COLO668 (cell line): ENCODE measurements at regions not wholly inside any gene's neighbourhood (a gene's known extent, or its start where the extent isn't known, plus 50 kb on each side); places are given as distances from the start of the nearest gene placed in this dataset.
A peak's percentile ranks its signal among the peaks of the same experiment; 100 is the strongest.
"Not testable (repeated sequence)": the region's sequence is repeated elsewhere in the genome, so short reads cannot be mapped to it uniquely, and the experiment has no call there.

Experiments
- DNase-seq: peaks from one replicate; lab custom pipeline; 2025; ENCODE audit not compliant: unreplicated experiment; lab: John Stamatoyannopoulos, UW

DNA sequence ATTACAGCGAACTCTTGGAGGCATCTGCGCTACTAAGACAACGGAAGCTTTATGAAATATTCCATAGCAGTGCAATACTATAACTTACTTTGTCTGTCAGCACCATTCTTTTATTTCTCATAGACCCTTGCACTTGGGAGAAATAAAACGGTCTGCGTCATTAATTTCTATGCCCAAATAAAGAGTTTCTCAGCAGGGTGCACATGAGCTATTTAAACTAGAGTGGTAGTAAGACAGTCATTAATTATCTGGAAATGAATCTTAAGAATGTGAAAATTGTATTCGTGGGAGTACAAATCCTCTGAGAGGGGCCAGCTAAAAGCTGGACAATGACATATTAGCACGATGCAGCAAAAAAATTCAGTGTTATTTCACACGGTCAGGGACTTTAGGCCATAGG is 903.4 kb upstream of the FOXG1 start:
- DNase-seq = no peak

DNA sequence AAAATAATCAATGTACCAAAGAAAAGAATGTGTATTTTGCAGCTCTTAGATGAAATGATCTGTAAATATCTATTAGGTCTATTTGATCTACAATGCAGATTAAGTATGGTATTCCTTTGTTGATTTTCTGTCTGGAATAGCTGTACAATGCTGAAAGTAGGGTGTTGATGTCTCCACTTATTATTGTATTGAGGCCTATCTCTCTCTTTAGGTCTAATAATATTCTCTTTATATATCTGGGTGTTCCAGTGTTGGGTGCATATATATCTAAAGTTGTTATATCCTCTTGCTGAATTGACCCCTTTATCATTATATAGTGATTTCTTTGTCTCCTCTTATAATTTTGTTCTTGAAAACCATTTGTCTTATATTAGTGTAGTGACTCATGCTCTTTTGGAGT is 885.5 kb upstream of the FOXG1 start:
- DNase-seq = no peak

DNA sequence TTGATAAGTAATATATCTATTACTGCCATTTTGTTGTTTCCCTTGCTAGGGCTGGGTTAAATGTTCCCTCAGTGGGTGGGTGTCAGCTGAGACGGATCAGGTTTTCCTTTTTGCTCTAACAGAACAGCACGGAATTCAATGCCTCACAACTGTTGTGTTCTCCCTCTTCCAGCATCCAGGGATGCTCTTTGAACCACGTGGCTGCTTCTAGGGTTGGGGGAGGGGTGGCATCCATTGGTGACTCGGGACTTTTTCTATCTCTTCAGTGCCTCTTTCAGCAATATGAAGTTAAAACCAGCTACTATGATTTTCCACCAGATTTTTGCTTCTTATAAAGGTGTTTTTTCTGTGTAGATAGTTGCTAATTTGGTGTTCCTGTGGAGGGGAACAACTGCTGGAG is 884.9 kb upstream of the FOXG1 start:
- no peak for DNase-seq

DNA sequence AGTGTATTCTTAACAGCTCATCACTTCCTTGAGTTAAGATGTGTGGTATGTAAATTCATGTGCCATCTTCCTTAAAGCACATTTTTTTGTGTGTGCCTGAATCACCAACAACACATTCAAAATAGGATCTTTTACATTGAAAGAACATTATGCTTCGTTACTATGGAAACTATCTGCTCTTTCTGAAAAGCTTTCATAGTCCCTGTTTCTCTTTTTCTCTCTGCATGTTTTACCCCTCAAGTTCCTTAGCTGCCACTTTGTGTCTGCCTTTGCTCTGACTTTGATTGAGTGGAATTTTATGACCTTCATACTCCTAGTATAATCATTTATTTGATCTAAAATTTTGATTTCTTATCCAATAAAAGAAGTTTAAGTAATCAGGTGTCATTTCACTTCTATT is 880.3 kb upstream of the FOXG1 start:
- DNase-seq = no peak

DNA sequence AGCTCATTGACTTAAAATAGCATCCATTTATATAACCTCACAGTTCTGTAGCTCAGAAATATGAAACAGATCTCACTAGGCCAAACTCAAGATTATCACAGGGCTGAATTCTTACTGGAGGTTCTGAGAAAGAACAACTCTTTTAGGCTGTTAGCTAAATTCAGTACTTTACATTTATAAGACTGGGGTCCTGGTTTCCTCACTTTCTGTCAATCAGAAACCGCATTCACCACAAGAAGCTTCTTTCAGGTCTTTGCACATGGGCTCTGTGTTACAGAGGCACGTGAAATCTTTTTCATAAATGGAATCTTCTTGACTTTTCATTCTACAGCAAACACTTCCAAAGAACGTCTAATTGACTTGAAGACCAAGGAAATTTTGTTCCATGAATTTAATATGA is 876.3 kb upstream of the FOXG1 start:
- DNase-seq = no peak

DNA sequence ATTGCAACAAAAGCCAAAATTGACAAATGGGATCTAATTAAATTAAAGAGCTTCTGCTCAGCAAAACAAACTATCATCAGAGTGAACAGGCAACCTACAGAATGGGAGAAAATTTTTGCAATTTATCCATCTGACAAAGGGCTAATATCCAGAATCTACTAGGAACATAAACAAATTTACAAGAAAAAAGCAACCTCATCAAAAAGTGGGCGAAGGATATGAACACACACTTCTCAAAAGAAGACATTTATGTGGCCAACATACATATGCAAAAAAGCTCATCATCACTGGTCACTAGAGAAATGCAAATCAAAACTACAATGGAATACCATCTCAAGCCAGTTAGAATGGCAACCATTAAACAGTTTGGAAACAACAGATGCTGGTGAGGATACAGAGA is 858.1 kb upstream of the FOXG1 start:
- DNase-seq = not testable (repeated sequence)

DNA sequence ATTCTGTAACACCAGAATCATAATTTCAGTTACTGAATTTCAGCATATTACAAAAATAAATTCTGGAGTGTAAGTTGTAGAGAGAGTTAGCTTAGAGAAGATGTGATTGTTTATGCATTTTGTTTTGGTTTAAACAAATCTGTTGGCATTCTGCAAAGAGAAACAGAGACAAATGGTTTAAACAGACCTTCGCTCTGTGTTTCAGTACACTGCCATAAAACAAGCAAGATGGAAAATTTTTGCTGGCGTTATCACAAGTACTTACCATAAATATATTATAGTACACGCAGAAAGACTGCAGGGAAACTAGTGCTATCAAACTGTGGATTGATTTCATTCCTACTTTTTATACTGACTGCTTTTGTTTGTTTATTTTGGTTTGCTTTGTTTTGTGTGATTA is 850.3 kb upstream of the FOXG1 start:
- no peak for DNase-seq

DNA sequence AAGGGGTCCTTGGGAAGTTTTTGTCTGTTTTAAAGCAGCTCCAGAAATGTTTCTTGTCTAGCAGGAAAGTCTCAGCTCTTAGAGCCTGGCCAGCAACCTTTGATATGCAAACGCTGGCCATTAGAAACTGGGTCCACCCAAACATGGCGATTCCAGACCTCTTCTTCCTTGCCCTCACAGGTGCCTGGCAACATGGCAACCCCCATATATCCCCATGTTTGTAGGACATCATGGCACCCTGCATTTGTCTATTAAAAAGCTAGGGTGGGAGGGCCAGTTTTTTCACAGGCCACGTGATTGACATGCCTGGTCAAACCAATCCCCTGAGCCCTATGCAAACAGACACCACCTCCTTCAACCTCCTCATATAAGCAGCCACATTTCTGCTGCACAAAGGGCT is 848.7 kb upstream of the FOXG1 start:
- DNase-seq = no peak

DNA sequence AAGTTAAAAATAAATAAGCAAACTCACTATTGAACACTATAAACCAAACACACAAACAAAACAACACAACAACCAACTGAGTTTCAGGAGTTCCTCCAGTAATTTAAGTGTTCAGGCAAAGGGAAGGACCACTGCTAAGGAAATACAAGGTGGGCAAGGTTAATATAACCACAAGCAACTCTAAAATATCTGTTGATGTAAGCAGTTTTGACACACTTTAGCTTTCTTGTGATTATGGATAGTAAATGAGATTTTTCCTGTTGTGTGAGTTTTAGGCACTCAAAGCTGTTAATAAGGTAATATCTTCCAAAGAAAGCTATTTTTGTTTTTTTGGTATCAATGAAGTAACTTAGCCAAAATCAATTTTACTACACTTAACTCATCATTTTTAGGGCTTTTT is 839.1 kb upstream of the FOXG1 start:
- no peak for DNase-seq

DNA sequence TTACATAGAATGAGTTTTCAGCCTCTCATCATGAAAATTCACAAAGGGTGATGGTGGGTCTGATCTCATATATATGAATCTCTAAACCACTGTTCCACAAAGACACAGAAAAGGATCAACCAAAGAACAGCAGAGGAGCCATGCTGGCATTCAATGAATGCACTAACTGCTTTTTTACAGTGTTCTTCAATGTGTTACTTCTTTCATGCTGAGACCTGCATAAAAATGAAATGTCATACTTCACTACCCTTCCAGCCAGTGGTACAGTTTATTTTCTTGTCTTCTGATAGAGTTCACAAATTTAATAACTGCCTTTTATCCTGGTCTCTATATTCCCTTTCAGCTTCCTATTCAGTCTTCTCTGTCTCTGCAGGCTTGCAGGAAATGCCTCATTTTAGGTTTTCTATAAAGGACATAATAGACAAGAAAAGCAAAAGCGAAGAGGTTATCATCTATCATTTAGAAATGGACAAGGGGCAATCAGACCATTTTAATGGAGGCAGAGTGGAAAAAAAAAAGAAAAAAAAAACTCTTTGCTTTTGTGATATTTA is 836.7 kb upstream of the FOXG1 start:
- DNase-seq = no peak

DNA sequence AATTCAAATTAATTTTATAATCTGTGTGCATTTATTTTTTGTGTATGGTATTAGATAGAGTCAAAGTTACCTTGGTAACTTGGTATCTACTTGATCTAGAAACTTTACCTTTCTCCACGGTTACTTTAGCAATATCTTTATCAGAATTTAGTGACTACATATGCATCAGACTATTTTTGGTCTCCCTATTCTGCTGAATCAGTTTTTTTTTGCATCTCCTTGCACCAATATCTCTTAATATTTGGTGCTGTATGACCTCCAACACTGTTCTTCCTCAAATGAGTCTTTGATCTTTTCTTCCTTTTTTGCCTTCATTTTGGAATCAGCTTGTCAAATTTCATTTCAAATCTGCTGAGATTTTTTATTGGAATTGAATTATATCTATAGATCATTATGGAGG is 828.2 kb upstream of the FOXG1 start:
- DNase-seq = no peak

DNA sequence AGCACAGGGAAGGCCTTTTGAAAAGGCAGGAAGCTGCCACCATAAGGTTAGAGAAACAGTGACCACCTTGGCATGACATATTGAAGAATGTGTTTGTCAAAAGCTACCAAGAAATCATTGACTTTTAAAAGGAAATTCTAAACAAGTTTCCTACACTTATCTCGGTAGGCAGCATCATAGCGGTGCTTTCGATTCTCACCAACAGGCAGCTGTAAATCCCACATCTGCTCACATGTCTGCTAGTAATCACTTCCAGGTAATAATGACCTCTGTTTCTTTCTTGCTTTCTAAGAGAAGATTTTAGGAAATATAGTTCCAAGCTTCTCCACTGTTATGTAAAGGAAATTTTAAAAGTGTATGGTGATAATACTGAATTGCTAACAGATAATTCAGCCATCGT is 821.1 kb upstream of the FOXG1 start:
- DNase-seq = no peak

DNA sequence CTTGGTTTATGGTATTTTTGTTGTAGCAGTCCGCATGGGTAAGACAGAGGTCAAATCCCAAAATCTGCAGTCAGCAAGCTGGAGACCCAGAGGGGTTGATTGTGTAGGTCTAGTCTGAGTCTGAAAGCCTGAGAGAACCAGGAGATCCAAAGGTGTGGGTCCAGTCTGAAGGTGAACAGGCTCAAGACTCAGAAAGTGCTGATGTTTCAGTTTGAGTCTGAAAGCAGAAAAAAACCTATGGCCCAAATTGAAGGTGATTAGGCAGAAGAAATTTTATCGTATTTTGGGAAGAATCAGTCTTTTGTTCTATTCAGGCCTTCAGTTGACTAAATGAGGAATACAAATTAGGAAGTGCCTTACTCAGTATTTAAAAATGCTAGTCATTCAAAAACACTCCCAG is 807.8 kb upstream of the FOXG1 start:
- no peak for DNase-seq

DNA sequence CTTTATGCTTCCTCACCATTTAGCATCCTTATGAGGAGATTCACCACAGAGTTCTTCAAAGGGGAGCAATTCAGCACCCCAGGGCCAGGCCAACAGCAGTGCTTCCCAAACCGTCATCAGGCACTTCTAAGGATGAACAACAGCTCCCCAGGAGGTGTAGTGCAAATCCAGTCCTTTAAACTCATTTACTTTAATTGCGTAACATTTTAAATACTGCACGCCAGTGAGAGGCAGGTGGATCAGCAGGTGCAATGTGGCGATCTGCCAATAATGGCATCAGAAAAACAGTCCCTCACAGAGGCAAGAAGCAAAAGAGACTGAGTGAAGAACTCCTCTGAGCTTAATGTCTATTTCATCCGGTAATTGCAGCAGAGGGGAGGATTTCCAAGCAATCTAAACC is 770.9 kb upstream of the FOXG1 start:
- peak; percentile 72 for DNase-seq

DNA sequence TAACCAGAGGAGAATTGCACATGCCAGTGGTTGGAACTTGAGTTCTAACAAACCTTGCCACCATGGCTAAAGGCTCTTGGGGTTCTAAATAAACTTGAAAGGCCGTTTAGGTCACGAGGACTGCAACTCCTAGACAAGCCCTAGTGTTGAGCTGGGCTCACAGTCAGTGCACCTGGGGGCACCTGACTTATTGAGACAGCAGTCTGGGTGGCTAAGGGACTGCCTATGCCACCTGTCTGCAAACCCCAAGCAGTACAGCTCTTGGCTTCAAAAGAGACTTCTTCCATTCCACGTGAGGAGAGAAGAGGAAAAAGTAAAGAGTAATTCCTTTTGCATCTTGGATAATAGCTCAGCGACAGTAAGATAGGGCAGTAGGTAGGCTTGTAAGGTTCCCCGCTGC is 765.6 kb upstream of the FOXG1 start:
- no peak for DNase-seq

DNA sequence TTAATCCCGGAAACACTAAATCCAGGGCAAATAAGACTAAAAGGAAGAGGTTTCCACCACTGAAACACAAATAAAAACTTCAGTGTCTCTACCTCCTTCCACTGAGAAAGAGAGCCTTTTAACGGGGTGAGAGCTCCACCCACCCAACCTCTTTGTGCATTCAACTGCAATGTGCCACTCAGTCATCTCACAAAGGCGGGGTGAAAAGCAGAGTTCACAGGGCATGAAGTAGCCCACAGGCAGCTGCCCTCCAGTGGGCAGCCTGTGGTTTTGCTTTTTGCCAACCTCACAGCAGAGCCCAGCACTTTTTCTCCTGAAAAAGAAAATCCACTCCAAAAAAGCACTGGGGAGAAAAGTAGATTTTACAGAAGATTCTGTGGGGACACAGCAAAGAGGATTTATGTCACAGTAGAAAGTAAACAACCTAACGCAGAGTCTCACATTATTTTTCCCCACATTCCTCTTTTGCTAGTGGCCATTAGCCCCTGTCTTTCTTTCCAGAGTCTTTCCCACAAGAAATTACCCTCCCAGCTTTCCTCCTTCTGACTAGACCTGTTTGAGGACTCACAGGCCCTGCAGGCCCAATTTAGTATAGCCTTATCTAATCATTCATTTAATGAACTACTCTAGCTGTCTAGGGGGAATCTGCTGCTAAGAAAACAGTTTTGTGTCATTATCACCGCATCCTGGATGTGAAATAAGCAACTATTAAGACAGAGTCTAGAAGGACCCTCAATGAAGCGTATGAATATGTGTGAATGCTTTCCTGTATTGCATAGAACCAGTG is 753.8 kb upstream of the FOXG1 start:
- DNase-seq = no peak

DNA sequence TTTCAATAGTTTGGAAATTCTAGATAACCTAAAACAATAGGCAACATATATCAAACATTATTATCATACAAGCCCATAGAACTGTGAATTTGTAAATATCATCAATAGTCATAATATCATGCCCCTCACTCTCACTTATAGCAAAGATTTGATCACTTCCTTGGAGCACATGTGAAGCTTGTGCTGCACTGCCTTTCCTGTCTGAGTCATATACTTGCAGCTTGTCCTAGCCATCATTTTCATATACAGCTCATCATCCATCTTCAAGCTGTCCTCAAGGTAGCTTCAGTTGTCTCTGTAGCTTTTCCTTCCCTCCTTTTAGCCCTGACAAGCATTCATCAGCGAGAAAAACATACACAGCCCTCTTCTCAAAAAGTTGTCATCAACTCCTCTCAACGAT is 746.5 kb upstream of the FOXG1 start:
- no peak for DNase-seq

DNA sequence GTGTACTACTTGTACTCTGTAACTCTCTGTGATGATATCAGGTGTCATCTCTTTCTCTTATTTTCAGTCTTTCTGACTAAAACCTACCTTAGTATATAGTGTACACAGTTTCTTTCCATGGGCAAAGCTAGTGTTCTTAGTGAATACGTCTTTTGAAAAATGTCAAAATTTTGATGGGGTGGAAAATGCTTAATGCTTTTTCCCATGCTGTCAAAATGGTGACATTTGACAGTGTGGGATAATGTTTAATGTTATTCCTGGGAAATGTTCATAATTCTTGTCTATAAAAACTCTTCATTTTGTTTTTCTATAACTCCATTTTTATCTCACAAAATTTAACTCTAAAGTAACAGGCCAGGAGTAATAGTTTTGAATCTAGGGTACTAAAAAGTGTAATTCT is 742.7 kb upstream of the FOXG1 start:
- no peak for DNase-seq

DNA sequence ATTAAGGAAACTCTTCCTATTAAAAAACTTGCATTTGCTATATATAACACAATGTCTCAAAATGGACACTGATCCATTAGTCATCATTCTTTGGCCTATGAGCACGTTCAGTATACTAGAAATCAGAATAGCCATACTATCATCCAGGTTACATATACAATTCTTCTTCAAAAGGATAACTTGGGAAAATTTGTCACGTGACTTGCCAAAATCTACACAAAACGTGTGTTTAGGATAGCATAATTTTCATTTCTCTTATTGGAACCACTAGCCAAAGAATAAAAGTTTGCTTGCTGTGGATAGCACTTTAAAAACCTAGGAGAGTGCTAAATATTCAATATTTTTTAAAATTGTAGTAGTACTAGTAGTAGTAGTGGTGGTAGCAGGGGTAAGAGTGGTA is 714.3 kb upstream of the FOXG1 start:
- DNase-seq = no peak

DNA sequence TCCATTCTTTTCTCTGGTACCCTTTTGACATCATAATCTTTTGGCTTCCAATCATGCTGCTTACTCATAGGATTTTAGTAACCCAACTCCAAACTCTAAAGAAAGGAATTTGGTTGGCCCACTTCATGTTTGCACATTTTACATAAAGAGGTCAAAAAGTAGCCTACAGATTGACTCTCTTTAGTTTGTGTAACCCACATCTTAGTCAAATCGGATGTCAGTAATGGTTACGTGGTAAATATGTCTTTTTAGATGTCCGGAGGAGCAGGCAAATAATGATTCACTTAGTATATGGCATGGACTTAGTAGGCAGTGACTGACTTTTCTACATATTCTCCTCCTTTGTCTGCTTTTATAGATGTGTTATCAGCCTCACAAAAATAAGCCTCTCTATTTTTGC is 711.6 kb upstream of the FOXG1 start:
- no peak for DNase-seq

DNA sequence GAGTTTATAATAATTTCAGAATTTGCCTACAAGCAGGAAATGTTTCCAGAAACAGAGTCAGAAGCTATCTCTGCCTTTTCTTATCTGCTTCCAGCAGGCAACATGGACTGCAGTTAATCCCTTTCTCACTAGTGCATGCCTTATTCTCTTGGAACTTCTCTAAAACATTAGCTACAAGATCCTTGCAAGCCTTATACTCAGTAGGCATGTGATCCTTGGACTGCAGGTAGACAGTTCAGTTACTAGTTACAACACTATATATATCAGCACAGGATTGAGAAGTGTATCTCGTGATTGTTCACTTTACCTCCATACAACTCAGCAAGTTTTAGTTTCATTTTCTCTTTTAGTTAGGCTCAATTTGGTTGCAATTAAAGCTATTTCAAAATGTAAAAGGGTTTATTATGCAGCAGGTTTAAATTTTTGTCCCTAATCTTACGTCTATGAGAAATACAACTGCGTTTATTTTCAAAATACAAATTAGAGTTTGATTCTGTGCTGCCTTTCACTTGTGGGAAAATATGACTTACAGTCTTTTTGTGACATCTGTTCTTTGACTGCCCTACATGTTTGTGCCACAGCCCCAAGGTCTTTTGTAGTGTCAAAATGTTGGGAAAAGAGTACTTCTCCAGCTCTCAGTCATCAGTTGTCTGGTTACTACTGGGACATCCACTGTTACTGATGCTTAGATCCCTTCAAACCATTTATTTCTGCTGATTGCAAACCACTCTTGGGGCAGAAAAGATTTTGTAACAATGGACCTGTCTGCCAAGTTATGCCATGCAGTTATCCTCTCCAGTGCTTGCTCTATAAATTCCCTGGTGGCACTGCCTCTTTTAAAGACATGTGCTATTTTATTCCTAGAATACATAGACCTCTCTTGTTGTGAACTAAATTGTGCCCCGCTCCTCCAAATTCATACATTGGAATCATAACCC is 709.0 kb upstream of the FOXG1 start:
- no peak for DNase-seq

DNA sequence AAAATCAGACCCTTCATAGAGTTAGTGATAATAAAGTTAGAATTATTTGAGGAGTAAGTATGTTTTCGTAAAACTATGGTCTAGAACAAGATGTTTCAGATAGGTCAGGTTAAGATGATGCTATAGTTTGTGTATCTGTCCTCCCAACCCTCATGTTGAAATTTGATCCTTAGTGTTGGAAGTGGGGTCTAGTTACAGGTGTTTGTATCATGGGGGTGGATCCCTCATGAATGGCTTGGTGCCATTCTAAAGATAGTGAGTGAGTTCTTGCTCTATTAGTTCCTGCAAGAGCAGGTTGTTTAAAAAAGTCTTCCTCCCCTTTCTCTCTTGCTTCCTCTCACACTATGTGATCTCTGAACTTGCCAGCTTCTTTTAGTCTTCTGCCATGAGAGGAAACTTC is 707.3 kb upstream of the FOXG1 start:
- no peak for DNase-seq
